Astrocyte (in vitro differentiated cells and primary cell): ENCODE measurements at regions not wholly inside any gene's neighbourhood (a gene's known extent, or its start where the extent isn't known, plus 50 kb on each side); places are given as distances from the start of the nearest gene placed in this dataset.

ENCODE experiments used
- EZH2 ChIP-seq: IDR thresholded peaks from 2 replicates; pipeline ENCODE4 v1.6.1; 2012; ENCODE audit warnings: mild to moderate bottlenecking, low read length, inconsistent platforms; ENCODE audit not compliant: insufficient read depth
- TF ChIP-seq, protein P1 (sequence below): IDR thresholded peaks from 2 replicates; pipeline ENCODE4 v1.5.1; 2011; ENCODE audit warnings: low read depth, mild to moderate bottlenecking, inconsistent platforms, low read length, moderate library complexity; ENCODE audit not compliant: insufficient read depth

GRCh38 chr15:31265871-31266711 lies 60.5 kb upstream of the KLF13 start:
- TF ChIP-seq, protein P1, sequence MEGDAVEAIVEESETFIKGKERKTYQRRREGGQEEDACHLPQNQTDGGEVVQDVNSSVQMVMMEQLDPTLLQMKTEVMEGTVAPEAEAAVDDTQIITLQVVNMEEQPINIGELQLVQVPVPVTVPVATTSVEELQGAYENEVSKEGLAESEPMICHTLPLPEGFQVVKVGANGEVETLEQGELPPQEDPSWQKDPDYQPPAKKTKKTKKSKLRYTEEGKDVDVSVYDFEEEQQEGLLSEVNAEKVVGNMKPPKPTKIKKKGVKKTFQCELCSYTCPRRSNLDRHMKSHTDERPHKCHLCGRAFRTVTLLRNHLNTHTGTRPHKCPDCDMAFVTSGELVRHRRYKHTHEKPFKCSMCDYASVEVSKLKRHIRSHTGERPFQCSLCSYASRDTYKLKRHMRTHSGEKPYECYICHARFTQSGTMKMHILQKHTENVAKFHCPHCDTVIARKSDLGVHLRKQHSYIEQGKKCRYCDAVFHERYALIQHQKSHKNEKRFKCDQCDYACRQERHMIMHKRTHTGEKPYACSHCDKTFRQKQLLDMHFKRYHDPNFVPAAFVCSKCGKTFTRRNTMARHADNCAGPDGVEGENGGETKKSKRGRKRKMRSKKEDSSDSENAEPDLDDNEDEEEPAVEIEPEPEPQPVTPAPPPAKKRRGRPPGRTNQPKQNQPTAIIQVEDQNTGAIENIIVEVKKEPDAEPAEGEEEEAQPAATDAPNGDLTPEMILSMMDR = no peak
- TF ChIP-seq EZH2 = no peak
